K562 (cell line): ENCODE measurements at regions not wholly inside any gene's neighbourhood (a gene's known extent, or its start where the extent isn't known, plus 50 kb on each side); places are given as distances from the start of the nearest gene placed in this dataset.

Source experiments
- ATAC-seq: fragments of 200-7000 bp; cut with Tn5 transposase; 3 replicates; pipeline ENCODE4 v1.9.1; 2020; ENCODE audit warnings: moderate library complexity
- BruUV-seq: library from RNA; stranded (reverse); fragments of 400-500 nt; replicated peaks from 2 replicates; lab custom pipeline; 2021; lab: Mats Ljungman, UMichigan
- CTCF ChIA-PET: fragments of 300-600 bp; formaldehyde crosslinking; extraction: SDS; loops from one replicate; lab custom pipeline; 2021; ENCODE audit warnings: low intra/inter-chr PET ratio; lab: Yijun Ruan, JAX
- POLR2A ChIA-PET: fragments of 300-600, 350-650 bp; sonication (Branson Sonifier 250); formaldehyde crosslinking; extraction: SDS; loops from one replicate; lab custom pipeline; 2021; ENCODE audit warnings: antibody characterized with exemption, inconsistent platforms; lab: Yijun Ruan, JAX
- DNase-seq, 4 experiments: peaks; one replicate each; pipeline versions ENCODE4 v3.0.0 to v3.0.0-alpha.2; 2011 to 2018; ENCODE audit warnings: low spot score in 3 of 4, mixed read lengths in 3 of 4; ENCODE audit errors: extremely low read depth in 1 of 4
- FAIRE-seq: peaks from 2 replicates; lab custom pipeline; 2011; peaks lifted over from hg19 to GRCh38; lab: Jason Lieb, UNC
- H2AFZ ChIP-seq: 2 replicates; pipeline ENCODE4 v1.6.0; 2011; ENCODE audit warnings: low read depth, low read length, control low read depth, inconsistent platforms
- H3K27ac ChIP-seq: fragments of 200-600 bp; 3 replicates; pipeline ENCODE4 v1.8.0; 2011; ENCODE audit warnings: low read depth, mild to moderate bottlenecking, control low read depth, inconsistent platforms, low read length, moderate library complexity, mixed read lengths; ENCODE audit errors: extremely low read depth
- H3K27me3 ChIP-seq, 2 experiments: fragments of 300-600 bp in 1 of 2; 2 replicates in 1 of 2; 3 replicates in 1 of 2; pipeline versions ENCODE4 v1.6.0 to v1.8.0; 2011; ENCODE audit warnings: inconsistent platforms in 2 of 2, low read length in 2 of 2, mild to moderate bottlenecking in 1 of 2, mixed read lengths in 1 of 2, moderate library complexity in 1 of 2; ENCODE audit not compliant: control insufficient read depth in 2 of 2, insufficient read depth in 2 of 2
- H3K36me3 ChIP-seq: fragments of 300-600 bp; 3 replicates; pipeline ENCODE4 v1.8.0; 2011; ENCODE audit warnings: mild to moderate bottlenecking, low read length, inconsistent platforms; ENCODE audit not compliant: control insufficient read depth, insufficient read depth
- H3K4me1 ChIP-seq, 2 experiments: fragments of 200-600 bp in 1 of 2; replicated peaks in 1 of 2; 2 replicates in 1 of 2; 3 replicates in 1 of 2; pipeline versions ENCODE4 v1.5.1 to v1.8.0; 2011; ENCODE audit warnings: inconsistent platforms in 2 of 2, low read length in 2 of 2, mild to moderate bottlenecking in 1 of 2, mixed read lengths in 1 of 2, moderate library complexity in 1 of 2; ENCODE audit not compliant: control insufficient read depth in 2 of 2, insufficient read depth in 2 of 2
- H3K4me2 ChIP-seq: 2 replicates; pipeline ENCODE4 v1.6.1; 2011; ENCODE audit warnings: low read length, control low read depth, inconsistent platforms, mixed read lengths; ENCODE audit not compliant: insufficient read depth
- H3K4me3 ChIP-seq: fragments of 200-600 bp; sonication (generic), shearing (Covaris generic); 2 replicates; pipeline ENCODE4 v1.5.1; 2016; ENCODE audit warnings: control low read depth, inconsistent platforms
- H3K79me2 ChIP-seq: fragments of 200-600 bp; 3 replicates; pipeline ENCODE4 v1.8.0; 2011; ENCODE audit warnings: low read length, inconsistent platforms; ENCODE audit not compliant: control insufficient read depth, insufficient read depth
- H3K9ac ChIP-seq, 2 experiments: 2 replicates each; pipeline versions ENCODE4 v1.6.0 to v1.6.1; 2011; ENCODE audit warnings: low read depth in 2 of 2, low read length in 2 of 2, control low read depth in 1 of 2, inconsistent platforms in 1 of 2, mild to moderate bottlenecking in 1 of 2, mixed read lengths in 1 of 2; ENCODE audit not compliant: insufficient read depth in 1 of 2
- H3K9me1 ChIP-seq: one replicate; pipeline ENCODE4 v1.6.0; 2011; ENCODE audit warnings: inconsistent platforms, mild to moderate bottlenecking, low read length, moderate library complexity; ENCODE audit not compliant: control insufficient read depth, insufficient read depth
- H3K9me3 ChIP-seq: replicated peaks from 2 replicates; pipeline ENCODE4 v1.5.1; 2011; ENCODE audit warnings: low read depth, low read length, inconsistent platforms; ENCODE audit not compliant: control insufficient read depth, insufficient read depth
- H4K20me1 ChIP-seq: replicated peaks from 2 replicates; pipeline ENCODE4 v1.6.1; 2011; ENCODE audit warnings: low read length, inconsistent platforms, mixed read lengths; ENCODE audit not compliant: control insufficient read depth, insufficient read depth
- DACH1 ChIP-seq: fragments of 450-650 bp; IDR thresholded peaks from 2 replicates; pipeline ENCODE4 v1.6.1; 2018; ENCODE audit not compliant: partially characterized antibody
- EP400 ChIP-seq: fragments of 450-650 bp; IDR thresholded peaks from 2 replicates; pipeline ENCODE4 v1.6.1; 2017; ENCODE audit warnings: antibody characterized with exemption, mild to moderate bottlenecking, moderate library complexity
- KLF6 ChIP-seq: fragments of 250-450 bp; sonication (Bioruptor Pico); IDR thresholded peaks from 2 replicates; pipeline ENCODE4 v1.4.0; 2020; ENCODE audit warnings: mild to moderate bottlenecking, moderate library complexity, borderline replicate concordance
- POLR2H ChIP-seq: IDR thresholded peaks from 2 replicates; pipeline ENCODE4 v1.6.1; 2016; ENCODE audit warnings: missing genetic modification characterization, low read depth, mild to moderate bottlenecking, control low read depth, missing compliant biosample characterization, moderate library complexity
- RHOXF2B ChIP-seq: fragments of 250-450 bp; sonication (Bioruptor Pico); conservative IDR thresholded peaks from 2 replicates; pipeline ENCODE4 v1.5.1; 2021
- RNF2 ChIP-seq: sonication (generic); IDR thresholded peaks from 2 replicates; pipeline ENCODE4 v1.6.1; 2016
- SIN3A ChIP-seq, 2 experiments: fragments of 150-350 bp in 1 of 2; IDR thresholded peaks; 2 replicates each; pipeline ENCODE4 v1.6.1; 2011 to 2016; ENCODE audit warnings: borderline replicate concordance in 2 of 2, low read depth in 2 of 2, low read length in 2 of 2, mild to moderate bottlenecking in 2 of 2, moderate library complexity in 2 of 2; ENCODE audit not compliant: control insufficient read depth in 1 of 2
- SNIP1 ChIP-seq: fragments of 450-650 bp; IDR thresholded peaks from 2 replicates; pipeline ENCODE4 v1.7.1; 2017; ENCODE audit warnings: low read depth, mild to moderate bottlenecking
- ZNF140 ChIP-seq: fragments of 250-450 bp; sonication (Bioruptor Pico); IDR thresholded peaks from 2 replicates; pipeline ENCODE4 v1.8.0; 2021; ENCODE audit warnings: moderate library complexity, mild to moderate bottlenecking, inconsistent platforms
- ZNF143 ChIP-seq: sonication (generic); formaldehyde crosslinking; IDR thresholded peaks from 2 replicates; pipeline ENCODE4 v1.9.0; 2022; ENCODE audit warnings: mild to moderate bottlenecking, missing genetic modification reagents
- WGBS: fragments of 100-300 bp; shearing (Covaris generic); methylation state at CpG from one replicate; pipeline ENCODE4 v1.1.6; 2016; ENCODE audit warnings: low coverage, mixed read lengths; ENCODE audit not compliant: insufficient coverage; ENCODE audit errors: missing lambda C conversion rate; 5-methylcytosine and 5-hydroxymethylcytosine counted together
- in situ Hi-C: fragments of 300-500 bp; cut with MboI; formaldehyde crosslinking; loops from 4 replicates; pipeline ENCODE4 v1.15.0; 2018; ENCODE audit warnings: inconsistent platforms, mixed read lengths
- intact Hi-C: fragments of 100-400 bp; cut with micrococcal nuclease; formaldehyde crosslinking; loops from 2 replicates; pipeline ENCODE4 v1.14.2; 2022
- TF ChIP-seq, protein P1 (sequence below): fragments of 250-450 bp; sonication (Bioruptor Pico); IDR thresholded peaks from 2 replicates; pipeline ENCODE4 v1.4.0; 2020; ENCODE audit warnings: borderline replicate concordance
- TF ChIP-seq, protein P2 (sequence below): fragments of 250-450 bp; sonication (Bioruptor Pico); IDR thresholded peaks from 2 replicates; pipeline ENCODE4 v1.5.0; 2021; ENCODE audit warnings: mild to moderate bottlenecking, borderline replicate concordance
- TF ChIP-seq, protein P3 (sequence below): fragments of 450-650 bp; IDR thresholded peaks from 2 replicates; pipeline ENCODE4 v1.6.1; 2016; ENCODE audit warnings: antibody characterized with exemption

DNA sequence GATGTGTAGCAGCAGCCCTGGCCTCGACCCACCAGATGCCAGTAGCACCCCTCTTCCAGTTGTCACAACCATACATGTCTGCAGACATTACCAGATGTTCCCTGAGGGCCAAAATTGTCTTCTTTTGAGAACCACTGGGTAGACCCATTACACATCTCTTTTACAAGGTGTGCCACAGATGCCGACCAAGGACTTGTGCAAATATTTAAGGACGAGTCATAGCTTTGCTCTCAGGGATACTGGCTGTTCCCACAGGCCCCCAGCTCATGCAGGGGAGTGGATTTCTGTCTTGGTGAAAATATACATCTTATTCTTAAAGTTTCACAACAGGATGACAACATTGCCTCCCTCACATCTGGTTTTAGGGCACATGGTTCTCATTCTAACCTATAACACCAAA lies 59.4 kb upstream of the ZBTB18 start (continued):
- TF ChIP-seq POLR2H (tag), result no peak
- TF ChIP-seq, all 486 proteins: peak for 0

- no peak overlapping the region for H3K9ac ChIP-seq
- ATAC-seq, result no peak
- no peaks in the 10 kb centered on the region for H3K4me1 ChIP-seq
- WGBS, result 1% methylated on average over 10 of the region's 10 CpGs
- no peaks in the 10 kb centered on the region for H3K36me3 ChIP-seq
- no TSS peak for BruUV-seq
- ChIA-PET POLR2A (interaction anchor here (1.0 kb wide), 1 partner anchor 9 kb away, joined by 3 read pairs; no protein-coding TSS in a partner anchor), CTCF (no interaction called here)
- no peaks in the 10 kb centered on the region for H4K20me1 ChIP-seq
- H2AFZ ChIP-seq, result no peak overlapping the region
- no peaks in the 10 kb centered on the region for H3K9me3 ChIP-seq
- no peak overlapping the region for H3K4me3 ChIP-seq
- H3K79me2 ChIP-seq, result no peaks in the 10 kb centered on the region
- no peaks in the 10 kb centered on the region for H3K9me1 ChIP-seq
- no peak overlapping the region for H3K27ac ChIP-seq
- peaks cover 10 to 20% of the 10 kb centered on the region in 2 experiments for H3K27me3 ChIP-seq
- no peak for FAIRE-seq
- intact Hi-C loops (no loop called here), in situ Hi-C loops (no loop called here)
- DNase-seq, result no peak
- no peak for TF ChIP-seq RNF2
- TF ChIP-seq SNIP1, result no peak
- TF ChIP-seq KLF6 (CRISPR knock-in tag), result no peak
- TF ChIP-seq, protein P1, sequence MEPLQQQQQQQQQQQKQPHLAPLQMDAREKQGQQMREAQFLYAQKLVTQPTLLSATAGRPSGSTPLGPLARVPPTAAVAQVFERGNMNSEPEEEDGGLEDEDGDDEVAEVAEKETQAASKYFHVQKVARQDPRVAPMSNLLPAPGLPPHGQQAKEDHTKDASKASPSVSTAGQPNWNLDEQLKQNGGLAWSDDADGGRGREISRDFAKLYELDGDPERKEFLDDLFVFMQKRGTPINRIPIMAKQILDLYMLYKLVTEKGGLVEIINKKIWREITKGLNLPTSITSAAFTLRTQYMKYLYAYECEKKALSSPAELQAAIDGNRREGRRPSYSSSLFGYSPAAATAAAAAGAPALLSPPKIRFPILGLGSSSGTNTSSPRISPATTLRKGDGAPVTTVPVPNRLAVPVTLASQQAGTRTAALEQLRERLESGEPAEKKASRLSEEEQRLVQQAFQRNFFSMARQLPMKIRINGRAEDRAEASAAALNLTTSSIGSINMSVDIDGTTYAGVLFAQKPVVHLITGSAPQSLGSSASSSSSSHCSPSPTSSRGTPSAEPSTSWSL (CRISPR knock-in tag), result no peak
- no peak for TF ChIP-seq DACH1
- TF ChIP-seq, protein P2, sequence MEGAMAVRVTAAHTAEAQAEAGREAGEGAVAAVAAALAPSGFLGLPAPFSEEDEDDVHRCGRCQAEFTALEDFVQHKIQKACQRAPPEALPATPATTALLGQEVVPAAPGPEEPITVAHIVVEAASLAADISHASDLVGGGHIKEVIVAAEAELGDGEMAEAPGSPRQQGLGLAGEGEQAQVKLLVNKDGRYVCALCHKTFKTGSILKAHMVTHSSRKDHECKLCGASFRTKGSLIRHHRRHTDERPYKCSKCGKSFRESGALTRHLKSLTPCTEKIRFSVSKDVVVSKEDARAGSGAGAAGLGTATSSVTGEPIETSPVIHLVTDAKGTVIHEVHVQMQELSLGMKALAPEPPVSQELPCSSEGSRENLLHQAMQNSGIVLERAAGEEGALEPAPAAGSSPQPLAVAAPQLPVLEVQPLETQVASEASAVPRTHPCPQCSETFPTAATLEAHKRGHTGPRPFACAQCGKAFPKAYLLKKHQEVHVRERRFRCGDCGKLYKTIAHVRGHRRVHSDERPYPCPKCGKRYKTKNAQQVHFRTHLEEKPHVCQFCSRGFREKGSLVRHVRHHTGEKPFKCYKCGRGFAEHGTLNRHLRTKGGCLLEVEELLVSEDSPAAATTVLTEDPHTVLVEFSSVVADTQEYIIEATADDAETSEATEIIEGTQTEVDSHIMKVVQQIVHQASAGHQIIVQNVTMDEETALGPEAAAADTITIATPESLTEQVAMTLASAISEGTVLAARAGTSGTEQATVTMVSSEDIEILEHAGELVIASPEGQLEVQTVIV (CRISPR knock-in tag), result no peak
- TF ChIP-seq, protein P3, sequence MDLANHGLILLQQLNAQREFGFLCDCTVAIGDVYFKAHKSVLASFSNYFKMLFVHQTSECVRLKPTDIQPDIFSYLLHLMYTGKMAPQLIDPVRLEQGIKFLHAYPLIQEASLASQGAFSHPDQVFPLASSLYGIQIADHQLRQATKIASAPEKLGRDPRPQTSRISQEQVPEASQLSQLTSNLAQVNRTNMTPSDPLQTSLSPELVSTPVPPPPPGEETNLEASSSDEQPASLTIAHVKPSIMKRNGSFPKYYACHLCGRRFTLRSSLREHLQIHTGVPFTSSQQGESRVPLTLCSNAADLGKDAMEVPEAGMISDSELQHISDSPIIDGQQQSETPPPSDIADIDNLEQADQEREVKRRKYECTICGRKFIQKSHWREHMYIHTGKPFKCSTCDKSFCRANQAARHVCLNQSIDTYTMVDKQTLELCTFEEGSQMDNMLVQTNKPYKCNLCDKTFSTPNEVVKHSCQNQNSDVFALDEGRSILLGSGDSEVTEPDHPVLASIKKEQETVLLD, result no peak
- TF ChIP-seq RHOXF2B (CRISPR knock-in tag), result no peak
- TF ChIP-seq ZNF143, result no peak
- TF ChIP-seq ZNF140, result no peak
- TF ChIP-seq SIN3A (IDR thresholded peaks at IDR 0.05; ENCODE audit: borderline replicate concordance in 2 of 2, control insufficient read depth in 1 of 2, low read depth in 2 of 2, low read length in 2 of 2), result no peak
- no peak for TF ChIP-seq EP400
- H3K4me2 ChIP-seq, result no peak overlapping the region
These were observed 66.3 kb upstream of the ZBTB18 start for GRCh38 chr1:243984788-243985187.
